ENCODE measurements at regions not wholly inside any gene's neighbourhood (a gene's known extent, or its start where the extent isn't known, plus 50 kb on each side); places are given as distances from the start of the nearest gene placed in this dataset.

DNA sequence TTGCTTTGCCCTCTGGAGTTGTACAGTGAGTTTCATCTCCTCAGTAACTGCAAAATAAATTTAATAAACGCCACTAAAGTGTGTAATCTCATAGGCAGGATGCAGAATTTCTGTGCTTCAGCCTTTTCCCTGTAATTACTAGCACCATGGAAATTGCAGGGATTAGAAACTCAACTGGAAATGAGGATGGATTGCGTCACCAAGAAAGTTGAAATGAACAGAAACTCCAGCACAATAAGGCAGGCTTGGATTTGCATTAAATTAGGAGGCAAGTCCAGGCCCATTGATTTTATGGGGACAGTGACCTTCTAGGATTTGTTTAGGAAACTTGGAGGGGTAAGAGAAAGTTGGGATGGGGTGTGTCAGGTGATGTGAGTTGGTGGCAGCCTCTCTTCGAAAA lies 197.5 kb downstream of the PTPRU start:
- H3K4me2 ChIP-seq (ENCODE audit: control insufficient read depth, extremely low read depth, insufficient read depth, low read depth, low read length), result no peak overlapping the region
- dilution Hi-C loops (cut with MboI; ENCODE audit: extremely low pct_ligation_motif_present, low sequenced_read_pairs), result no loop called here
- no peak overlapping the region for H3K9ac ChIP-seq (ENCODE audit: control insufficient read depth, extremely low read depth, insufficient read depth, low read length)
- no peaks in the 10 kb centered on the region for H4K20me1 ChIP-seq (ENCODE audit: control insufficient read depth, extremely low read depth, insufficient read depth, low read length)
- no peaks in the 10 kb centered on the region for H3K36me3 ChIP-seq (ENCODE audit: control insufficient read depth in 2 of 2, extremely low read depth in 1 of 2, insufficient read depth in 2 of 2, low read length in 2 of 2)
- H3K4me1 ChIP-seq (ENCODE audit: control insufficient read depth, extremely low read depth, insufficient read depth, low read length), result no peaks in the 10 kb centered on the region
- H3K79me2 ChIP-seq (ENCODE audit: control insufficient read depth, insufficient read depth, low read length), result no peaks in the 10 kb centered on the region
- FAIRE-seq, result no peak
- no peak overlapping the region for H3K27ac ChIP-seq (ENCODE audit: control insufficient read depth, insufficient read depth, low read length)
- H3K27me3 ChIP-seq (ENCODE audit: control insufficient read depth, extremely low read depth, insufficient read depth, low read length), result peaks cover 20% of the 10 kb centered on the region
- H3K9me1 ChIP-seq (ENCODE audit: control insufficient read depth, extremely low read depth, insufficient read depth, low read length), result no peaks in the 10 kb centered on the region
- no peaks in the 10 kb centered on the region for H3K9me3 ChIP-seq (ENCODE audit: control insufficient read depth, low read depth, low read length)
- TF ChIP-seq, protein P1, sequence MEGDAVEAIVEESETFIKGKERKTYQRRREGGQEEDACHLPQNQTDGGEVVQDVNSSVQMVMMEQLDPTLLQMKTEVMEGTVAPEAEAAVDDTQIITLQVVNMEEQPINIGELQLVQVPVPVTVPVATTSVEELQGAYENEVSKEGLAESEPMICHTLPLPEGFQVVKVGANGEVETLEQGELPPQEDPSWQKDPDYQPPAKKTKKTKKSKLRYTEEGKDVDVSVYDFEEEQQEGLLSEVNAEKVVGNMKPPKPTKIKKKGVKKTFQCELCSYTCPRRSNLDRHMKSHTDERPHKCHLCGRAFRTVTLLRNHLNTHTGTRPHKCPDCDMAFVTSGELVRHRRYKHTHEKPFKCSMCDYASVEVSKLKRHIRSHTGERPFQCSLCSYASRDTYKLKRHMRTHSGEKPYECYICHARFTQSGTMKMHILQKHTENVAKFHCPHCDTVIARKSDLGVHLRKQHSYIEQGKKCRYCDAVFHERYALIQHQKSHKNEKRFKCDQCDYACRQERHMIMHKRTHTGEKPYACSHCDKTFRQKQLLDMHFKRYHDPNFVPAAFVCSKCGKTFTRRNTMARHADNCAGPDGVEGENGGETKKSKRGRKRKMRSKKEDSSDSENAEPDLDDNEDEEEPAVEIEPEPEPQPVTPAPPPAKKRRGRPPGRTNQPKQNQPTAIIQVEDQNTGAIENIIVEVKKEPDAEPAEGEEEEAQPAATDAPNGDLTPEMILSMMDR (optimal IDR thresholded peaks at IDR 0.05 in 1 of 3, IDR thresholded peaks at IDR 0.05 in 1 of 3, conservative IDR thresholded peaks at IDR 0.05 in 1 of 3; ENCODE audit: extremely low read depth in 1 of 3, insufficient read depth in 2 of 3, low read length in 3 of 3), result no peak
- no peak for TF ChIP-seq EZH2 (IDR thresholded peaks at IDR 0.05; ENCODE audit: low read length)
- DNase-seq (ENCODE audit: low read depth, low spot score), result no peak
- no peak overlapping the region for H2AFZ ChIP-seq (ENCODE audit: control insufficient read depth, low read length)
- no peak overlapping the region for H3K4me3 ChIP-seq (ENCODE audit: control insufficient read depth in 2 of 3, extremely low read depth in 1 of 3, insufficient read depth in 2 of 3, low read depth in 1 of 3, low read length in 3 of 3)

DNA sequence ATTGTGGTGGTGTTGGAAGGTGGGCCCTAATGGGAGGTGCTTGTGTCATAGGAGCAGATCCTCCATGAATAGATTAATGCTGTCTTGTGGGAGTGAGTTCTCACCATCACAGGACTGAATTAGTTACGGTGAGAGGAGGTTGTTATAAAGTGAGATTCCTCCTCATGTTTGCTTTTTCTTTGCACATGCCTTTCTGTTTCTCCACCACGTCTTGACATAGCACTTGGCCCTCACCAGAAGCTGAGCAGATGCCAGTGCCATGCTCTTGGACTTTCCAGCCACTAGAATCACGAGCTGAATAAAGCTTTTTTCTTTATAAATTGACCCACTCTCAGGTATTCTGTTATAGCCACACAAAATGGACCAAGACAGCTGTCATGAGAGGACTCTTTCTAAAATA lies 194.8 kb downstream of the PTPRU start:
- DNase-seq (ENCODE audit: low read depth, low spot score), result no peak
- H3K27ac ChIP-seq (ENCODE audit: control insufficient read depth, insufficient read depth, low read length), result no peak overlapping the region
- no peaks in the 10 kb centered on the region for H3K9me3 ChIP-seq (ENCODE audit: control insufficient read depth, low read depth, low read length)
- H3K4me1 ChIP-seq (ENCODE audit: control insufficient read depth, extremely low read depth, insufficient read depth, low read length), result no peaks in the 10 kb centered on the region
- dilution Hi-C loops (cut with MboI; ENCODE audit: extremely low pct_ligation_motif_present, low sequenced_read_pairs), result no loop called here
- peaks cover 10% of the 10 kb centered on the region for H3K27me3 ChIP-seq (ENCODE audit: control insufficient read depth, extremely low read depth, insufficient read depth, low read length)
- no peak overlapping the region for H3K9ac ChIP-seq (ENCODE audit: control insufficient read depth, extremely low read depth, insufficient read depth, low read length)
- H3K4me3 ChIP-seq (ENCODE audit: control insufficient read depth in 2 of 3, extremely low read depth in 1 of 3, insufficient read depth in 2 of 3, low read depth in 1 of 3, low read length in 3 of 3), result no peak overlapping the region
- H3K4me2 ChIP-seq (ENCODE audit: control insufficient read depth, extremely low read depth, insufficient read depth, low read depth, low read length), result no peak overlapping the region
- TF ChIP-seq, protein P1 (optimal IDR thresholded peaks at IDR 0.05 in 1 of 3, IDR thresholded peaks at IDR 0.05 in 1 of 3, conservative IDR thresholded peaks at IDR 0.05 in 1 of 3; ENCODE audit: extremely low read depth in 1 of 3, insufficient read depth in 2 of 3, low read length in 3 of 3), result no peak
- TF ChIP-seq EZH2 (IDR thresholded peaks at IDR 0.05; ENCODE audit: low read length), result no peak
- FAIRE-seq, result no peak
- H3K36me3 ChIP-seq (ENCODE audit: control insufficient read depth in 2 of 2, extremely low read depth in 1 of 2, insufficient read depth in 2 of 2, low read length in 2 of 2), result no peaks in the 10 kb centered on the region
- H3K9me1 ChIP-seq (ENCODE audit: control insufficient read depth, extremely low read depth, insufficient read depth, low read length), result no peaks in the 10 kb centered on the region
- H3K79me2 ChIP-seq (ENCODE audit: control insufficient read depth, insufficient read depth, low read length), result no peaks in the 10 kb centered on the region
- no peaks in the 10 kb centered on the region for H4K20me1 ChIP-seq (ENCODE audit: control insufficient read depth, extremely low read depth, insufficient read depth, low read length)
- H2AFZ ChIP-seq (ENCODE audit: control insufficient read depth, low read length), result no peak overlapping the region

Measured in keratinocyte (primary cell).